ENCODE measurements at regions not wholly inside any gene's neighbourhood (a gene's known extent, or its start where the extent isn't known, plus 50 kb on each side); places are given as distances from the start of the nearest gene placed in this dataset.
"Not testable (repeated sequence)": the region's sequence is repeated elsewhere in the genome, so short reads cannot be mapped to it uniquely, and the experiment has no call there.

DNA sequence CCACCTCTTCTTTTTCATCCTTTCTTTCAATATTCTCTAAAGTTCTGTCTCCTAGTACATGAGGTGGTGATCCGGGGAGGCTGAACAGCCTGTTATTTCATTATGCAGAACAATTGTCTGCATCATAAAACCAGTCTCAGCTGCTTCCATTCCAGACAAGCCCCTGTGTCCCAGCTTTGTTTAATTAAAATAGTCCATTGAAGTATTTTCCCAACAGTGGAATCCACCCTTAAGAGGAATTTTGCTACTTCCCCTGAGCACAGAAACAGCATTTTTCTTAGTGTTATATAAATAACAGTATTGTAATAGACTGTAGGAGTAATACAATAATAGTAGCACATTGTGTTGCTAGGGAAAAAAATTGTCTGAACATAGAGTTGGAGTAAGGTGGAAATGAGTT is 395.4 kb upstream of the TCF4 start:
- in situ Hi-C loops (cut with HindIII; ENCODE audit: low pct_unique_long_range_greater_than_20kb, low sequenced_read_pairs): no loop called here
- TF ChIP-seq JUND (IDR thresholded peaks at IDR 0.05; ENCODE audit: low read depth): no peak
- DNase-seq (ENCODE audit: low read depth in 1 of 2, low spot score in 1 of 2): no peak

DNA sequence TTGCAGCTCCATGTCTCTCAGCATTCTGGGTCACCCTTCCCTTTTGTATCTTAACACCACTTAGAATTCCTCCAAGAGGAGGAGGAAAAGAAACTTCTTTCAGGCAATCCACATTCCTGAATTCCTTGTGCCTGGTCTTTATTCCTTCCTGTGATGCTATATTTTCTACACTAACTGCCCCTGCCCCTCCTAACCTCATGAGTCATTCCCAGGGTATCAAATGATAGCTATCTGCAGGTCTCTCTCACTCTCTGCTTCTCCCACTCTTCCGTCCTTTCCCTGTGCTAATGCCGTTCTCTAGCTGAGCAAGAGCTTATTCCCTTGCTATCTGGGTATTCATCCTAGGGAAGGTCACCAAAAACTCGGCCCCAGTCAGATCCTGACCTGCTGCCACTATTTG is 395.0 kb upstream of the TCF4 start:
- in situ Hi-C loops (cut with HindIII; ENCODE audit: low pct_unique_long_range_greater_than_20kb, low sequenced_read_pairs): no loop called here
- TF ChIP-seq JUND (IDR thresholded peaks at IDR 0.05; ENCODE audit: low read depth): no peak
- DNase-seq (ENCODE audit: low read depth in 1 of 2, low spot score in 1 of 2): no peak

DNA sequence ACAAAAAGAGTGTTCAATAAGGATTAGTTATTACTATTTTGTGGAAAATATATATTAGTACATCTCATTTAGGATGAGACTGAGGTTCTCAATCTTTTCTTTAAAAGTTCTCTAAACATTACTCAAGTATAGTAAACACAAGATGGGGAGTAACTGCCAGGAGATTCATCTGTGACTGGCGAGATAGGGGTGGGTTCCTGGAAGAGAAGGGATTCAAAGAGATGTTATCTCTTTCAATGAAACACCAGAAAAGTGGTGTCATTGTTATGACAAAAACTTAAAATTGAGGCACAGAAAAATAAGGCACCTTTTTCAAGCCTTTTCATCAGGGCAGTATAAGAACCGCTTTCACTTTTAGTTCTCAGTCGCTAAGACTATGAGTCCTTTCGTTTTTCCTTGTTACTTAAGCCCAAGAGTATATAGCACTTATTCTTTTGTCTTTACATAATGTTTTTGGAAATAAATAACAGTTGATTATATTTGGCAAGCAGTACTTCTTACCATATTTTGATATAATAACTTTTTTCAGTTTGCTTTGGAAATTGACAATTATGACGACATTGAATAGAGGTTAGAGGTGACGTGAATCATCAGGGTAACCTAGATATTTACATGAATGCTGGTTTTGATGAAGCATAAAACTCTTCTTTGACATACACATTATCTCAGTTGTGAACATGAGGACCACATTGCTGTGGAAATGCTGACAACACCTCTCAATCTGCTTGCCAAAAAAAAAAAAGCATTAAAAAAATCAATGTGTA is 393.9 kb upstream of the TCF4 start:
- DNase-seq (ENCODE audit: low read depth in 1 of 2, low spot score in 1 of 2): no peak
- in situ Hi-C loops (cut with HindIII; ENCODE audit: low pct_unique_long_range_greater_than_20kb, low sequenced_read_pairs): no loop called here
- no peak for TF ChIP-seq JUND (IDR thresholded peaks at IDR 0.05; ENCODE audit: low read depth)

DNA sequence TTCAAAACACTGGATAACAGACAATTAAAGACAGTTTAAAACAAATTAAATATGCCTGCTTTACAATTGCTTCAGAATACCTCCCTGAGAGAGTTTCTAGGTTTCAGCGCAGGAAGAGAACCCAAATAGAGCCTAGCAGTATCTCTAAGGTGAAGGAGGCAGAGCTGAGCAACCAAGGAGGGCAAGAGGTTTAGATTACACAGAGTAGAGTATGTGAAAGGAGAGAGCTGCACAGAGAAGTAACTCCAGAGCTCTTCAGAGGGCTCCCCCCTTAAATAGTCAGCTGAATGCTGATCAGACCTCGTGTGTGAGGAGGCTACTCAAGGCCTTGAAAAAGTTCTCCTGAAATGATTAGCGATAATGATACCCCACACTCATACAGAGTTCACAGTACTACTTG is 386.5 kb upstream of the TCF4 start:
- in situ Hi-C loops (cut with HindIII; ENCODE audit: low pct_unique_long_range_greater_than_20kb, low sequenced_read_pairs): no loop called here
- DNase-seq (ENCODE audit: low read depth in 1 of 2, low spot score in 1 of 2): no peak
- TF ChIP-seq JUND (IDR thresholded peaks at IDR 0.05; ENCODE audit: low read depth): no peak

DNA sequence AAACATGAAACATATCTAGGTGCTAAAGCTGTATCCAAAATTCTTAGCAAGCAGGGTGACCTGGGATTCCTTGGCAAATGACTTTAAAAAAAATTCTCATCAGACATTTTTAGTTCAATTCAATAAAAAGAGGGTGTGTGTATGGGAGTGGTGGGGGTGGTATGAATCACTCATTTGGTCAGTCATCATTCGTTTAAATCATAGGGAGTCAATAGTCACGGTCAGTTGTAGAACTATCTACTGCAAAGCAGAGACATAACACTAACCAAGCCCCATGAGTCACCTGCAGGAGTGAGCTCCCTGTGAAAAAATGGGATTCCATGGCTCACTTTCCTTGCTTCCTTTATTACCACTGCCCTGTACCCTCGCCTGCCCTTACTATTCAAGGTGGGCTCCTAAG is 380.6 kb upstream of the TCF4 start:
- in situ Hi-C loops (cut with HindIII; ENCODE audit: low pct_unique_long_range_greater_than_20kb, low sequenced_read_pairs): no loop called here
- no peak for DNase-seq (ENCODE audit: low read depth in 1 of 2, low spot score in 1 of 2)
- no peak for TF ChIP-seq JUND (IDR thresholded peaks at IDR 0.05; ENCODE audit: low read depth)

DNA sequence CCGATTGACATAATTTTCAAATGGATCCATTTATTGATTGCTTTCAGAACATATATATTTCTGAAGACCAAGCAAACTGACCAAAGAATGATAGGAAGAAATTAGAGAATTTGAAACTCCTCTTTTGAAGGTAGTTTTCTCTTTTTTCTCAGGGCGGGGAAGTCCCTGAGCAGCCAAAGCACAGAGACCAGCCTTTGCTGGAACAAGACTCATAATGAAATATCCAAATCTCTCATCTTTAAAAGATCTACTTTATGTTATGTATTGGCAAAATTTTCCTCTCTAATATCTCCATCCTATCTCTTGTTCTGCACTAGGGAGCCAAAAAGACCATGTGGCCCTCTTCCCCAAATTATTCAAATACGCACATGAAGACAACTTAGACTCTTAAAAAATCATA is 379.0 kb upstream of the TCF4 start:
- TF ChIP-seq JUND (IDR thresholded peaks at IDR 0.05; ENCODE audit: low read depth): no peak
- in situ Hi-C loops (cut with HindIII; ENCODE audit: low pct_unique_long_range_greater_than_20kb, low sequenced_read_pairs): no loop called here
- no peak for DNase-seq (ENCODE audit: low read depth in 1 of 2, low spot score in 1 of 2)

DNA sequence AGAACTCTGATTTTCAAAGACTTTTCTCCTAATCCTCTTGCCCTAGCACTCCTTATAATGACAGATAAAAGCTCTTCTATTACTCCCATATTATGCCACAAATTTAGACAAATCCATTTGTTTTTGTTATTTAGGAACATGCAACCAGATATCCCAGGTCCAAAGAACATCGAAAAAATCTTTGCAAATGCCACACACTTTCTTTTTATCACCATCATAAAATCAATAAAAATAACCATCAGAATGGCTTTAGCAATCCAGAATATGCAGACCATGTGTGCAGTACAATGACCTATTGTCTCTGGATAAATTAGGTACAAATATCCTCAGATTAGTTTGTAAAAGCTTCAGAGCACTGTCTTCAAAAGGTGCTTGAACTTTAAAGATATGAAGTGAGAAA is 376.2 kb upstream of the TCF4 start:
- in situ Hi-C loops (cut with HindIII; ENCODE audit: low pct_unique_long_range_greater_than_20kb, low sequenced_read_pairs): no loop called here
- no peak for DNase-seq (ENCODE audit: low read depth in 1 of 2, low spot score in 1 of 2)
- no peak for TF ChIP-seq JUND (IDR thresholded peaks at IDR 0.05; ENCODE audit: low read depth)

DNA sequence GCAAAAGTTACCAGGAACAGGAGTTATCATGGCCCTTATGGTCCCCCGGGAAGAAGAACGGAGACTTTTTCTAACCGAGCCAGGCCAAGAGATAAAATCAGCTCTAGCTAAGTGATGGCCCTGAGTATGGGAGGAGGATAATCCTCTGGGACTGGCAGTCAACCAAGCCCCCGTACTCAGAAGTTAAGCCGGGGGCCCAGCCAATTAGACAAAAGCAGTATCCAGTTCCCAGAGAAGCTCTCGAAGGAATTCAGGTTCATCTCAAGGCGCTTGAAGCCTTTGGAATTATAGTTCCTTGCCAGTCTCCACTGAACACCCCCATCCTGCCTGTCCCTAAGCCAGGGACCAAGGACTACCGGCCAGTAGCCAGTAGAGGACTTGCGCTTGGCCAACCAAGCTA is 365.3 kb upstream of the TCF4 start:
- in situ Hi-C loops (cut with HindIII; ENCODE audit: low pct_unique_long_range_greater_than_20kb, low sequenced_read_pairs): no loop called here
- DNase-seq (ENCODE audit: low read depth in 1 of 2, low spot score in 1 of 2): no peak
- no peak for TF ChIP-seq JUND (IDR thresholded peaks at IDR 0.05; ENCODE audit: low read depth)

DNA sequence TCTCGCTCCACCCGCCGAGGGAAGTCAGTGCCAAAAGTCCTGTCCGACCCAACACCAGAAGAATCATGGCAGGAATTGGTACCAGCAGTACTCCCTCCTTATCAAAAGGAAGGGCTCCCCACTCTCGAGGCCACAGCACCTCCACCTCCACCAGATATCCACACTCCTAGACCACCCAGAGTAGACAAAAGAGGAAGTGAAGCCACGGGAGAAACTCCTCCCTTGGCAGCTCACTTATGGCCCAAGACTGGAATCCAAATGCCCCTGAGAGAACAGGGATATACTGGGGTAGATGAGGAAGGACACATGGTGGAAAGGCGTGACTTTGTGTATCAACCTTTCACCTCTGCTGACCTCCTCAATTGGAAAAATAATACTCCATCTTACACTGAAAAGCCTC is 363.7 kb upstream of the TCF4 start:
- DNase-seq (ENCODE audit: low read depth in 1 of 2, low spot score in 1 of 2); in situ Hi-C loops (cut with HindIII; ENCODE audit: low pct_unique_long_range_greater_than_20kb, low sequenced_read_pairs): not testable (repeated sequence)

DNA sequence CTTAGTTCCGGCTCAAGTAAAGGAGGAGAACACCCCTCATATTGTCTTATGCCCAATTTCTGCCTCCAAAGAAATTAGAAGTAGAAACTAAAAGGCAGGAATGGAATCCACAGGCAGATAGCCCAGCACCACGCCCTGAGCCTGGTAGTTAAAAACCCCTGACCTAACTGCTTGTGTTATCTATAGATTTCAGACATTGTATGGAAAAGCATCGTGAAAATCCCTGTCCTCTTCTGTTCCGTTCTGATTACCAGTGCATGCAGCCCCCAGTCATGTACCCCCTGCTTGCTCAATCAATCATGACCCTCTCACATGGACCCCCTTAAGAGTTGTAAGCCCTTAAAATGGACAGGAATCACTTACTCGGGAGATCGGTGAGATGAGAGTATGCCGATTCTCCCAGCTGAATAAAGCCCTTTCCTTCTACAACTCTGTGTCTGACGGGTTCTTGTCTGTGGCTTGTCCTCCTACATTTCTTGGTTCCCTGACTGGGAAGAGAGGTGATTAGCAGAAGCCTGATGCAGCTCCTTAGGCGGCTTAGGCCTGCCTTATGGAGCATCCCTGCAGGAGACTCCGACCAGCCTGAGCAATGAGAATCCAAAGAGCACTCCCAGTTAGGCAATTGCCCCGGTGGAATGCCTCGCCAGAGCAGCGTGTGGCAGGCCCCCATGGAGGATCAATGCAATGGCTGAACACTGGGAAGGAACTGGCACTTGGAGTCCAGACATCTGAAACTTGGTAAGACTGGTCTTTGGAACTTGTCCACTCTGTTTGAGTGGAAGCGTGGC is 362.6 kb upstream of the TCF4 start:
- in situ Hi-C loops (cut with HindIII; ENCODE audit: low pct_unique_long_range_greater_than_20kb, low sequenced_read_pairs): no loop called here
- TF ChIP-seq JUND (IDR thresholded peaks at IDR 0.05; ENCODE audit: low read depth): no peak
- DNase-seq (ENCODE audit: low read depth in 1 of 2, low spot score in 1 of 2): no peak

DNA sequence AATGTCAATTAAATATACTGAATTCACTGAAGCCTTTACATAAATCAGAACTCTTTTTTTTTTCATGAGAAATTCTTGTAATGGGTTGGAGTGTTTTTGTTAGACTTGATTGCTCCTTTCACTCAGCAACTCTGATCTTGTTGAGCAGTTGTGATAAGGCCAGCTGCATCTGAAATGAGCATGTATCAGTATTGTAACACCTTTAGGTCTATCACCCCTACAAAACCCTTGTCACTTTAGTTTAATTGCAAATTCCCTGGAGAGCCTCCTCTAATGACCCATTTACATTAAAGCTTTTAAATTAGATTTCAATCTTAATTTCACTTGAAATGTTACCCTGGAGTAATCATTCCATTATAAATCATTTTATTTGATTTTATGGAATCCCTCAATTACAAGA is 346.8 kb upstream of the TCF4 start:
- no peak for TF ChIP-seq JUND (IDR thresholded peaks at IDR 0.05; ENCODE audit: low read depth)
- no peak for DNase-seq (ENCODE audit: low read depth in 1 of 2, low spot score in 1 of 2)
- in situ Hi-C loops (cut with HindIII; ENCODE audit: low pct_unique_long_range_greater_than_20kb, low sequenced_read_pairs): no loop called here

DNA sequence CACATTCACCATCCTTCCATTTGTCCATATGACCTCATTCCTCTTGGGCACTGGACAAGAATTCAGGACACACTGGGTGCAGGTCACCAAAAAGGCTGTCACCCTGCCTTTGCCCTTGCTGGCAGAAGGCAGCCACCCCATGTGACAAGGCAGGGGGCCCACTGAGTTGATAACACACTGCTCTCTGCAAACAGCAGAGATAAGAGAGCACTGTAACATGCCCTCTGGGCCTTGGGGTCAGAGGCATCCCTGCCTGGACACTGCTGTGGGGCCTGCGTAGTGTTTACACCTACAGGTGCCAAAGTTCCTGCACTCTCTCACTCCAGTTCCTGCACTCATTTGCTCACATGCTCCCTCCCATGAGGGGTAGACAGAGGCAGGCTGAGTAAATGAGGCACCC is 344.7 kb upstream of the TCF4 start:
- in situ Hi-C loops (cut with HindIII; ENCODE audit: low pct_unique_long_range_greater_than_20kb, low sequenced_read_pairs): no loop called here
- DNase-seq (ENCODE audit: low read depth in 1 of 2, low spot score in 1 of 2): no peak
- TF ChIP-seq JUND (IDR thresholded peaks at IDR 0.05; ENCODE audit: low read depth): no peak

DNA sequence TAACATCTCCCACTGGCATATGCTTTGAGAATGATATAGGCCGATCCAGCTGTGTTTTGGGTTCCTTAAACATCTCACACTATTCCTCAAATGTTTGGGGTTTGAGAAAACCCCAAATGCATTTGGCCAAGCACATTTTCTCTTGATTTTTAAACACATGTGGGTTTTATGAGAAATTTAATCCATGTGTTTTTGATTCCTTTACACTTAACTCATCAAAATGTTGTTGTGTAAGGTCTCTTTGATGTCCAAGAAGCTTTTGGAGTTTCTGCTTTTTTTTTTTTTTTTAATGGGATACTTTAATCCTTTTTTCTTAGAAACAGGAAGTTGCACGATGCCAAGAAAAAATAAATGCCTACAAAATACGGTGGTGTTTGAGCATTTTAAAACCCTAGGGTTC is 339.8 kb upstream of the TCF4 start:
- in situ Hi-C loops (cut with HindIII; ENCODE audit: low pct_unique_long_range_greater_than_20kb, low sequenced_read_pairs): no loop called here
- TF ChIP-seq JUND (IDR thresholded peaks at IDR 0.05; ENCODE audit: low read depth): no peak
- DNase-seq (ENCODE audit: low read depth in 1 of 2, low spot score in 1 of 2): no peak
